ENCODE measurements at regions not wholly inside any gene's neighbourhood (a gene's known extent, or its start where the extent isn't known, plus 50 kb on each side); places are given as distances from the start of the nearest gene placed in this dataset.

- Histone ChIP-seq H2BK12ac (ENCODE audit: low read length) (peak overlapping the region; percentile 51), H3K79me2 (ENCODE audit: control insufficient read depth, insufficient read depth, low read length, poor library complexity) (no peaks in the 10 kb centered on the region), H4K12ac (ENCODE audit: low read depth, low read length) (no peak overlapping the region), H3K27ac (ENCODE audit: low read depth, low read length) (no peak overlapping the region), H2BK5ac (ENCODE audit: low read depth, low read length, poor library complexity) (peak overlapping the region; percentile 16), H3K9ac (ENCODE audit: low read length) (no peak overlapping the region), H3K14ac (ENCODE audit: low read length) (no peak overlapping the region), H2AFZ (ENCODE audit: insufficient read depth, low read length, poor library complexity) (no peak overlapping the region), H3K27me3 (ENCODE audit: insufficient read depth, low read length) (no peaks in the 10 kb centered on the region), H4K91ac (ENCODE audit: low read depth, low read length) (no peak overlapping the region), H2BK120ac (ENCODE audit: insufficient read depth, low read length, poor library complexity) (peak overlapping the region; percentile 70), H3K9me3 (ENCODE audit: insufficient read depth, low read depth, low read length) (no peaks in the 10 kb centered on the region), H3K4me2 (ENCODE audit: low read length) (no peak overlapping the region), H3K4me3 (ENCODE audit: low read depth, low read length) (no peak overlapping the region), H4K8ac (ENCODE audit: low read depth, low read length) (no peak overlapping the region), H3K18ac (ENCODE audit: low read length) (no peak overlapping the region), H3K4me1 (ENCODE audit: control insufficient read depth in 1 of 2, insufficient read depth in 2 of 2, low read length in 2 of 2) (no peaks in the 10 kb centered on the region), H3K79me1 (ENCODE audit: low read length) (peaks cover 1% of the 10 kb centered on the region), H2AK5ac (ENCODE audit: low read length) (no peak overlapping the region), H3K23ac (ENCODE audit: low read length) (no peak overlapping the region), H3K4ac (ENCODE audit: low read depth, low read length) (no peak overlapping the region), H3K36me3 (ENCODE audit: control insufficient read depth in 1 of 2, insufficient read depth in 2 of 2, low read length in 2 of 2) (no peaks in the 10 kb centered on the region)
- peak; percentile 34 to 46 for DNase-seq
- no CpG with 5 or more reads among the region's 2 CpGs for WGBS (ENCODE audit: extremely low coverage, insufficient coverage, insufficient read length)
Observed at GRCh38 chr18:43661570-43661969, 384.3 kb upstream of the SYT4 start.

DNA sequence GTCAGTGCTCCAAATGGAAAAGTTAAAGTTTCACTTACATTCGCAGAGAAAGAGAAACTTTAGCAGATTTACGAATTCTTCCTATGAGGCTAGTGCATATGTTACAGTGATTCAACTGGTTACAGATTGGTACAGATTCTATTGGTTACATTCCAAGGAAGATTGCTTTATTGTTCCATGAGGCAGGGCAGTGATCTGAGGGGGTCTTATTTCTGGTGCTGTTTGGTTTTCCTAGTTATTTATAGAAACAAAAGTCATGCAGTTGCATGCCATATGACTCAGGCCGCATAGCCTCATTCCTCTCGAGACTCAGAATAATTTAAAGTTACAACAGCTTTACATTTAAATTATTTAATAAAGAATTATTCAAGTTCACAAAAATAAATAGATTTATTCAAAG lies 385.4 kb upstream of the SYT4 start:
- H3K9me3 ChIP-seq (ENCODE audit: insufficient read depth, low read depth, low read length), result no peaks in the 10 kb centered on the region
- no peak overlapping the region for H4K8ac ChIP-seq (ENCODE audit: low read depth, low read length)
- H3K27me3 ChIP-seq (ENCODE audit: insufficient read depth, low read length), result no peaks in the 10 kb centered on the region
- H3K18ac ChIP-seq (ENCODE audit: low read length), result no peak overlapping the region
- H2AK5ac ChIP-seq (ENCODE audit: low read length), result no peak overlapping the region
- peak overlapping the region; percentile 51 for H3K27ac ChIP-seq (ENCODE audit: low read depth, low read length)
- no peak overlapping the region for H3K4me3 ChIP-seq (ENCODE audit: low read depth, low read length)
- H2AFZ ChIP-seq (ENCODE audit: insufficient read depth, low read length, poor library complexity), result no peak overlapping the region
- no peak overlapping the region for H3K4me2 ChIP-seq (ENCODE audit: low read length)
- H4K91ac ChIP-seq (ENCODE audit: low read depth, low read length), result no peak overlapping the region
- no peaks in the 10 kb centered on the region for H3K79me2 ChIP-seq (ENCODE audit: control insufficient read depth, insufficient read depth, low read length, poor library complexity)
- no peak overlapping the region for H4K12ac ChIP-seq (ENCODE audit: low read depth, low read length)
- no peak overlapping the region for H3K4ac ChIP-seq (ENCODE audit: low read depth, low read length)
- no peak overlapping the region for H2BK5ac ChIP-seq (ENCODE audit: low read depth, low read length, poor library complexity)
- WGBS (ENCODE audit: extremely low coverage, insufficient coverage, insufficient read length), result no CpG with 5 or more reads among the region's 4 CpGs
- DNase-seq, result peak in 1 of 2 donors; percentile 22
- H2BK120ac ChIP-seq (ENCODE audit: insufficient read depth, low read length, poor library complexity), result no peak overlapping the region
- H2BK12ac ChIP-seq (ENCODE audit: low read length), result no peak overlapping the region
- H3K36me3 ChIP-seq (ENCODE audit: control insufficient read depth in 1 of 2, insufficient read depth in 2 of 2, low read length in 2 of 2), result no peaks in the 10 kb centered on the region
- H3K14ac ChIP-seq (ENCODE audit: low read length), result no peak overlapping the region
- no peak overlapping the region for H3K9ac ChIP-seq (ENCODE audit: low read length)
- H3K23ac ChIP-seq (ENCODE audit: low read length), result no peak overlapping the region
- no peaks in the 10 kb centered on the region for H3K4me1 ChIP-seq (ENCODE audit: control insufficient read depth in 1 of 2, insufficient read depth in 2 of 2, low read length in 2 of 2)
- H3K79me1 ChIP-seq (ENCODE audit: low read length), result peaks cover 1% of the 10 kb centered on the region

DNA sequence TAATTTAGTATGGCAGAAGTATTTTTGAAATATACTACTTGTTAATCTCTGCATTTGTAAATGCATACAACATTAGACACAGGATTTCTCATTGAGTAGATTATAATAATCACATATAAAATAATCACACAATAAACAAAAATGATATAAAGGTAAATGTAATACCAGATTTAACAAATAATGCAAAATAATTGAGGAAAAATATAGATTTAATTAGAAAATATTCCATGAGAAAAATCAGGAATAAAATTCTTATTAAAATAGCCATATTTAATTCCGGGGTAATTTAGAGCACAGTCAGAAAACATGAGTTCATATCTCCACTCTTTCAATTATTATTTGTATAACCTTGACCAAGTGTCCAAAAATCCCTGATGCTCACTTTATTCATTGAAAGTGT lies 385.9 kb upstream of the SYT4 start:
- DNase-seq, result no peak
- H4K12ac ChIP-seq (ENCODE audit: low read depth, low read length), result no peak overlapping the region
- H3K27ac ChIP-seq (ENCODE audit: low read depth, low read length), result no peak overlapping the region
- H2BK120ac ChIP-seq (ENCODE audit: insufficient read depth, low read length, poor library complexity), result no peak overlapping the region
- no peaks in the 10 kb centered on the region for H3K27me3 ChIP-seq (ENCODE audit: insufficient read depth, low read length)
- no peak overlapping the region for H3K9ac ChIP-seq (ENCODE audit: low read length)
- H3K23ac ChIP-seq (ENCODE audit: low read length), result no peak overlapping the region
- H3K4me2 ChIP-seq (ENCODE audit: low read length), result no peak overlapping the region
- H2AFZ ChIP-seq (ENCODE audit: insufficient read depth, low read length, poor library complexity), result no peak overlapping the region
- H2BK12ac ChIP-seq (ENCODE audit: low read length), result no peak overlapping the region
- H3K18ac ChIP-seq (ENCODE audit: low read length), result no peak overlapping the region
- no peak overlapping the region for H3K14ac ChIP-seq (ENCODE audit: low read length)
- no peaks in the 10 kb centered on the region for H3K79me2 ChIP-seq (ENCODE audit: control insufficient read depth, insufficient read depth, low read length, poor library complexity)
- H4K8ac ChIP-seq (ENCODE audit: low read depth, low read length), result no peak overlapping the region
- H3K36me3 ChIP-seq (ENCODE audit: control insufficient read depth in 1 of 2, insufficient read depth in 2 of 2, low read length in 2 of 2), result no peaks in the 10 kb centered on the region
- H3K79me1 ChIP-seq (ENCODE audit: low read length), result peaks cover 1% of the 10 kb centered on the region
- no peak overlapping the region for H2BK5ac ChIP-seq (ENCODE audit: low read depth, low read length, poor library complexity)
- H4K91ac ChIP-seq (ENCODE audit: low read depth, low read length), result no peak overlapping the region
- H3K9me3 ChIP-seq (ENCODE audit: insufficient read depth, low read depth, low read length), result no peaks in the 10 kb centered on the region
- WGBS (ENCODE audit: extremely low coverage, insufficient coverage, insufficient read length), result no CpG with 5 or more reads among the region's 1 CpG
- no peaks in the 10 kb centered on the region for H3K4me1 ChIP-seq (ENCODE audit: control insufficient read depth in 1 of 2, insufficient read depth in 2 of 2, low read length in 2 of 2)
- H3K4me3 ChIP-seq (ENCODE audit: low read depth, low read length), result no peak overlapping the region
- H2AK5ac ChIP-seq (ENCODE audit: low read length), result no peak overlapping the region
- no peak overlapping the region for H3K4ac ChIP-seq (ENCODE audit: low read depth, low read length)

GRCh38 chr18:43664487-43665008 lies 387.3 kb upstream of the SYT4 start:
- Histone ChIP-seq H3K4me3 (ENCODE audit: low read depth, low read length) (no peak overlapping the region), H4K91ac (ENCODE audit: low read depth, low read length) (no peak overlapping the region), H2AFZ (ENCODE audit: insufficient read depth, low read length, poor library complexity) (no peak overlapping the region), H3K79me1 (ENCODE audit: low read length) (peaks cover 1% of the 10 kb centered on the region), H3K4me1 (ENCODE audit: control insufficient read depth in 1 of 2, insufficient read depth in 2 of 2, low read length in 2 of 2) (no peaks in the 10 kb centered on the region), H3K18ac (ENCODE audit: low read length) (no peak overlapping the region), H3K36me3 (ENCODE audit: control insufficient read depth in 1 of 2, insufficient read depth in 2 of 2, low read length in 2 of 2) (no peaks in the 10 kb centered on the region), H2BK5ac (ENCODE audit: low read depth, low read length, poor library complexity) (no peak overlapping the region), H3K4me2 (ENCODE audit: low read length) (no peak overlapping the region), H2BK12ac (ENCODE audit: low read length) (no peak overlapping the region), H3K27me3 (ENCODE audit: insufficient read depth, low read length) (no peaks in the 10 kb centered on the region), H3K9me3 (ENCODE audit: insufficient read depth, low read depth, low read length) (no peaks in the 10 kb centered on the region), H2AK5ac (ENCODE audit: low read length) (no peak overlapping the region), H3K9ac (ENCODE audit: low read length) (no peak overlapping the region), H3K14ac (ENCODE audit: low read length) (no peak overlapping the region), H2BK120ac (ENCODE audit: insufficient read depth, low read length, poor library complexity) (no peak overlapping the region), H3K23ac (ENCODE audit: low read length) (no peak overlapping the region), H3K27ac (ENCODE audit: low read depth, low read length) (peak overlapping the region; percentile 56), H4K8ac (ENCODE audit: low read depth, low read length) (no peak overlapping the region), H3K4ac (ENCODE audit: low read depth, low read length) (no peak overlapping the region), H3K79me2 (ENCODE audit: control insufficient read depth, insufficient read depth, low read length, poor library complexity) (no peaks in the 10 kb centered on the region), H4K12ac (ENCODE audit: low read depth, low read length) (no peak overlapping the region)
- WGBS (ENCODE audit: extremely low coverage, insufficient coverage, insufficient read length), result 100% methylated on average over 2 of the region's 3 CpGs
- no peak for DNase-seq

All from trophoblast cell (in vitro differentiated cells and primary cell).